NOMO-1 (cell line): ENCODE measurements at regions not wholly inside any gene's neighbourhood (a gene's known extent, or its start where the extent isn't known, plus 50 kb on each side); places are given as distances from the start of the nearest gene placed in this dataset.

Experiments used
- DNase-seq, 2 experiments: peaks; one replicate each; lab custom pipeline; 2025; ENCODE audit not compliant: unreplicated experiment in 2 of 2; lab: John Stamatoyannopoulos, UW

DNA sequence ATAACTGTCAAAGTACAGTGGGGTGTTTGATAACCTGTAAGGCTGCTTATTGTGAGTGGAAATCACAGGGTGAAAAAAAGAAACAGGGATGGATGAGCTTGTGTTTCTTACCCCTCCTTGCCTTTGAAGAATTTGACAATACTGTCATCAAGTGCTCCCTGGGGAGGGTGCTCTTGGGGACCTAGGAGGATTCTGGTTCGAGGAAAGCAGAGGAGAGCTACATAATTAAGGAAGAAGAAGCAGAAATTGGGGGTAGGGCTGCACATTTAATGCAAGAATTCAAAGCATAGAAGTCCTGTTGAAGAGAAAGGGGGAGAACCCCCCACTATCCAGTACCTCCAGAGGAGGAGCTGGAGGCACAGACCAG is 208.1 kb upstream of the PHYHIPL start:
- DNase-seq: no peak

DNA sequence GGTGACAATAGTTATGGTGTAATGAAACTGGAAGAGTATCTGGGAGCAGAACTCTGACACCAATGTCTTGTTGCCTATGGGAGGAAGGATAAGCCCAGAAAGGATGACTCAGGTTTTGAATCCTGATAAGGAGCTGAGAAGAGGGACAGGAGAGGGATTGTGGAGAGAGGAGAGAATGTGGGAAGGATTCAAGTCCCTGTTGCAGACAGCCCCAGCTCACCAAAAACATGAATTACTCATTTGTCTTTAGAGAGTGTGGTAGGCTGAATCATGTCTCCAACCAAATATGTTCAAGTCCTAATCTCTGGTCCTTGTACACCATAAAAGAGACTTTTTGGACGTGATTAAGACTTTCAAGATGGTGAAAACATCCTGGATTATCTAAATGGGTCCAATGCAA is 206.9 kb upstream of the PHYHIPL start:
- DNase-seq: no peak

GRCh38 chr10:58970160-58970915 is 206.1 kb upstream of the PHYHIPL start:
- DNase-seq: no peak

- DNase-seq: no peak
Observed at GRCh38 chr10:58971211-58971610, 205.2 kb upstream of the PHYHIPL start.

DNA sequence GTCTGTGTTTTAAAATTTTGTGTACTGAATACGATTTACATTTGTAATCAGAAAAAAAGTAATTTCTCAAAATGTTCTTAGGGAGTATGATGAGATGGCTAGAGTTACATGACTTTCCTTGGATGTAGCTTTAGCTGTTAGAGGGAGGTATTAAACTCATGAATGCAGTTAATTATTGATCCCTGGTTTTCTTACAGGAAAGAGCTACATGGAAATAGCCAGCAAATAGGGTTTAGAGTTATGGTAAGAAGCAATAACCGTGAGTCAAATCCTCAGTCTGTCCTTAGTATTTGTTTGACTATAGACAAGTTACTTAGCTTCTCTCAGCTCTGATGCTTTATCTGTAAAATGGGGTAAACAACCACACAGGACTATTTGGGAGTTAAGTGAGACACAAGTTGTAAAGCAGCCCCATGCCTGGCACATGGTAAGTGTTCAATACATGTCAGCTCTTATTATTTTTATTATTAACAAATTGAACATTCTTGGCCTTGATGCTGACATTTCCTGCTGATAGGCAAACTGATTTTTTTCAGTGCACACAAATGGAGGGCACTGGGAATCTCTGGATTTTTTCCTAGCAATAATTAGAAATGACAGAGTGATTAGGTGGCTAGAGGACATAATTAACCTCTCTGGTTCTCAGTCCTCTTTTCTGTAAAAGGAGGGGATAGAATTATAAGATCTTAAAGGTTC is 204.5 kb upstream of the PHYHIPL start:
- DNase-seq: no peak

DNA sequence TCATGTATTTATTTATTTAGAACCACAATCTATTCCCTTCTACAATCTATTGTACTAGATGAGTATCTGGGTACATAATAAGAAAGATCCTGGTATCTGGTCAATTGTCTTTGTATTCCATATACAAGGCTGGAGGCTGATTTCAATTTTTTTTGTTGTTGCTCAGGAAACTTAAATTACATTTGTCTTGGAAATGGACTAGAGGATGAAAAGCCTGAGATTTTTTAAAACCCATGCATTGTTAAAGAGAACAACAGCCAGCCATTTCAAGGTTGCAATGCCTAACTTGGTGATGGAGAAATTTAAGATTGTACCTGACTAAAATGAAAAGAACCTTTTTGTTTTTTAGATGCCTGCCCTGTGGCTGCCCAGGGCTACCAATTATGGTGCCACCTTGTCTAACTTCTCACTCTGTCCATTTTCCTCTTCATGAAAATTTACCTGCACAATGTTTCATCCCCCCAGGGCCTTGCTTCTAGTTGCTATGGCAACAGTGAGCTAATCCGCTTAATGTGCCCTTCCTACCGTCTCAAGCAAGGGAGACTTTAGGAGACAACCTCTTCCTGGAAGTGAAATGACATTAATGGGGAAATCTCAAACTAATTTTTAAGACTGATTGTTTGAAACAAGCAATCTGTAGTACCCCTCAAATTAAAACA is 203.7 kb upstream of the PHYHIPL start:
- DNase-seq: no peak

DNA sequence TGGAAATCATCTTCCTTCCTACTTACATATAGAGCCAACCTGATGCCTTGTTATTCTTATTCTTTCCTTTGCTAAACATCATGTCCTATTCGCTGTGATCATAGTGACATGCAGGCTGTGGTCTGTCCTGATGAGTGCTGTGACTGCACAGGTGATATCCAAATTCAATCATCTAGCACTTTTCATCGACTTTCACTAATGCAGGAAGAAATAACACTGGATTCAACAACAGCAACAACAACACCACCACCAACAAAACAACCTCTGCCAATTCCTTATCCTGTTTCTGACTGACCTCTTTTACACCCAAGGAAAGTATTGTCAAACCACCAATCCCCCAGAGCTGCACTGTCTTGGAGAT is 203.2 kb upstream of the PHYHIPL start:
- no peak for DNase-seq

GRCh38 chr10:58976254-58976653 is 200.2 kb upstream of the PHYHIPL start:
- DNase-seq: no peak

DNA sequence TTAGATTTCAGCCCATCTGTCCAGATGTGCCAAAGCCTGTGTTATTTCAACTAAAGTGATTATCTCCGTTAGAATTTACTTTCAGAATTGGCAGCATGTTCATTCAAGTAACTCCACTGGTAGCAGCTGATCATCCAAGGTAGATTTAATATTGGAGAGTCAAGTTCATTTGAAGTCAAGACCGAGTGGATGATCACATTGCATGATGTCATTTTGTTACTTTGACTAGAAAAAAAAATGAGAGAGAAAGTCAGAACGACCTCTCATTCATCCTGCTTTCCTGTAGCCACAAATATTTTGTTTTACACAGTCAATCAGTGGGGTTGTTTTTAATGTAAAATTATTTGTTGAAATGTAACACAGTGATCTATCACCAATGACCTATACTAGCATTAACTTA is 196.7 kb upstream of the PHYHIPL start:
- no peak for DNase-seq

- no peak for DNase-seq
Observed at GRCh38 chr10:58980826-58981415, 195.5 kb upstream of the PHYHIPL start.

DNA sequence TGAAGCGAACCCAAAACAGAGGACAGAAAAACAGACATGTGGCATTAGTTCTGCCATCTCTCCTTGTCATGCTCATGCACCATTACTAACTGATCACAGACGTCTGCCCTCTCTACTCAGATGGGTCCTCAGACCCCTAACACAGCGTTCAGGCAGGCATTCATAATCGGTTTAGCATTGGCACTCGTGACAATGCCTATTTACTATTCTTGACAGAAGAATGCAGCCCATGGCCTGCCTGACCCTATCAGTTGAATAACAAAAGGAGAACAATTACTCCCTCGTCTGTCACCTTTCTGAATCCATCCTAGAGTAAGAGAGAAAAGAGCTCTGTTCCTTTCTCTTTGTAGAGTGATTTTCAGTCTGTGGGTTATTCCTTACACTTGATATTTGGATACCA is 194.6 kb upstream of the PHYHIPL start:
- DNase-seq: no peak

DNA sequence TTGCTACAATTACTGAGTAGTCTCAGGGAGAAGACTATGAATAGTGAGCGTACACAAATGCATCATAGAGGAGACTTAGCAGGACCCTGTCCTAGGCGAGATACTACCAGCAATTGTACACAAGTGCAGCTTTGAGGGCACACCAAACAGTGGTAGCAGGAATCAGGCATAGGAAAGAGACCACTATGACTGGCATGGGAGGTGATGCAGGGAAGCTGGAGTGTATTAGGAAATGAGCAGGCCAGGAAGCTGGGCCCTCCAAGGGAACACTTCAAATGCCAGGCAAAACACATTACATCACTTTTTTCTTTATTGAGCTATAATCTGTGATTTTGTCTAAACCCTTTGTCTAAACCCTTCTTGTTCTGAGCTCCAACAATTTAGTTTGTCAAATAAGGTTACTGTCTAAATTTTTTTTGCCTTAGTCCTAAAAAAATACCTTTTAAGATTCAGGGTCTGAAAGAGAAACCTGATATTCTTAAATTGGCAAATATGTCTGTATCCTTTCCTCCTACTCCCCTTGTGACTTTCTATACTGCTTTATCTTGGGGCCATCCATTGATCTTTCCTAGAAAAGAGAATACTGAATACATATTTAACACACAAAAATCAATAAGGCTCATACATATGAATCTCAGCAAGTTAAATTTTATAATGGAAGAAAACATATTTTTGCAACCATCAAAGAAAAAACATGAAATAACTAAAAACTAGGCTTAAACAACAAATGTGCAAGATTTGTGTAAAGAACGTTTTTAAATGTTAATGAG is 193.8 kb upstream of the PHYHIPL start:
- no peak for DNase-seq

GRCh38 chr10:58985216-58985615 is 191.2 kb upstream of the PHYHIPL start:
- DNase-seq: no peak

DNA sequence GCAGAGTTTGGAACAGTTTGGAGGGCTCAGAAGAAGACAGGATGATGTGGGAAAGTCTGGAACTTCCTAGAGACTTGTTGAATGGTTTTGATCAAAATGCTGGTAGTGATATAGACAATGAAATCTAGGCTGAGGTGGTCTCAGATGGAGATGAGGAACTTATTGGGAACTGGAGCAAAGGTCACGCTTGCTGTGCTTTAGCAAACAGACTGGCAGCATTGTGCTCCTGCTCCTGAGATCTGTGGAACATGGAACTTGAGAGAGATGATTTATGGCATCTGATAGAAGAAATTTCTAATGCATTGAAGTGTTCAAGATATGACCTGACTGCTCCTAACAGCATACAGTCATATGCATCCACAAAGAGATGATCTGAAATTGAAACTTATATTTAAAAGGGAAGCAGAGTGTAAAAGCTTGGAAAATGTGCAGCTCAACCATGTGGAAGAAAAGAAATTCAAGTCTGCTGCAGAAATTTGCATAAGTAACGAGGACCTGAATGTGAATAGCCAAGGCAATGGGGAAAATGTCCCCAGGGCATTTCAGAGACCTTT is 186.9 kb upstream of the PHYHIPL start:
- DNase-seq: no peak

- no peak for DNase-seq
Observed at GRCh38 chr10:58990693-58991092, 185.8 kb upstream of the PHYHIPL start.

- DNase-seq: no peak
Observed at GRCh38 chr10:58991856-58992255, 184.6 kb upstream of the PHYHIPL start.

GRCh38 chr10:58992830-58993460 is 183.5 kb upstream of the PHYHIPL start:
- no peak for DNase-seq

DNA sequence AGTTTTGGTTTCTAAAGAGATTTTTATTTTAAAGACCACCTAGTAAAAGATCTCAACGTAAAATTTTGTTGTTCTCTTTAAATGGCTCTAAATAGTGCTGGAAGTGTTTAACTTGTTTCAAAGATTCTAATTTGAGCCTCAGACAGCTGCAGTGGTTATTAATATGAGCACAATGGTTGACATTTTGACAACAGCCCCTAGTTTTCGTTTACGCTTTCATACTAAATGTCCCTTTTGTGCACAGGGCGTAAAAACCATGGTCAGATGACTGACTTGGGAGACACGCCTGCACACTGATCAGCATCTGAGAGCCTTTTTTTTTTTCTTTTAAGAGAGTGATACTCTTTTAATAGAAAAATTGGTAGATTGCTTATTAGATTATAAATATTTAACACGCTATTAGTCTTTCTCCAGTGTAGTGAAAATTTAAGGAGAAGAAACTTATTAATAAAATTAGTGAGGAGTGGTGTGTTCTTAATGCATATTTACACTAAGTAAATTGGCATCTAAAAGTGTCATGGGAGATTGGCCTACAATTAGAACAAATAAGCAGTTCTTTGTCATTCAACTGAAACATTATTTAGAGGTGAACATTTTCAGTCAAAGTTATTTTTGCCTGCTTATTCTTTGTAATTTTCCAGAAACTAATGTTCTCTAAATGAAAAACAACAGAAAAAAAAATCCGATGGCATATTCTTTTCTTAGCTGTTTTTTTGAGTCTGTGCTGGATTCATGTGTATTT is 182.8 kb upstream of the PHYHIPL start:
- no peak for DNase-seq

- no peak for DNase-seq
Observed at GRCh38 chr10:58994226-58995057, 182.0 kb upstream of the PHYHIPL start.
